Immature natural killer cell (primary cell): ENCODE measurements at regions not wholly inside any gene's neighbourhood (a gene's known extent, or its start where the extent isn't known, plus 50 kb on each side); places are given as distances from the start of the nearest gene placed in this dataset.
"Not testable (repeated sequence)": the region's sequence is repeated elsewhere in the genome, so short reads cannot be mapped to it uniquely, and the experiment has no call there.

ENCODE experiments used
- DNase-seq, 3 donors: peaks; one replicate each; pipeline ENCODE4 v3.0.0; 2022; ENCODE audit warnings: mixed read lengths in 1 of 3
- H3K27ac Mint-ChIP-seq, 6 donors: one replicate each; pipeline ENCODE4 v1.8.0; 2020; ENCODE audit warnings: mixed read lengths in 6 of 6, mild to moderate bottlenecking in 5 of 6, inconsistent platforms in 4 of 6, moderate library complexity in 3 of 6
- H3K27me3 Mint-ChIP-seq, 3 donors: one replicate each; pipeline ENCODE4 v1.8.0; 2020 to 2021; ENCODE audit warnings: low read depth in 3 of 3, mild to moderate bottlenecking in 3 of 3, mixed read lengths in 3 of 3, moderate library complexity in 3 of 3, inconsistent platforms in 1 of 3
- H3K36me3 Mint-ChIP-seq, 3 donors: one replicate each; pipeline ENCODE4 v1.8.0; 2020; ENCODE audit warnings: mixed read lengths in 3 of 3, inconsistent platforms in 2 of 3, mild to moderate bottlenecking in 2 of 3
- H3K4me1 Mint-ChIP-seq, 2 donors: one replicate each; pipeline ENCODE4 v1.8.0; 2020; ENCODE audit warnings: inconsistent platforms in 2 of 2, mild to moderate bottlenecking in 2 of 2, mixed read lengths in 2 of 2, moderate library complexity in 1 of 2
- H3K4me3 Mint-ChIP-seq, 5 donors: one replicate each; pipeline ENCODE4 v1.8.0; 2020; ENCODE audit warnings: mild to moderate bottlenecking in 5 of 5, mixed read lengths in 5 of 5, inconsistent platforms in 3 of 5, moderate library complexity in 3 of 5
- H3K9me3 Mint-ChIP-seq, 6 donors: one replicate each; pipeline ENCODE4 v1.8.0; 2020; ENCODE audit warnings: mild to moderate bottlenecking in 6 of 6, mixed read lengths in 6 of 6, inconsistent platforms in 4 of 6, moderate library complexity in 3 of 6

DNA sequence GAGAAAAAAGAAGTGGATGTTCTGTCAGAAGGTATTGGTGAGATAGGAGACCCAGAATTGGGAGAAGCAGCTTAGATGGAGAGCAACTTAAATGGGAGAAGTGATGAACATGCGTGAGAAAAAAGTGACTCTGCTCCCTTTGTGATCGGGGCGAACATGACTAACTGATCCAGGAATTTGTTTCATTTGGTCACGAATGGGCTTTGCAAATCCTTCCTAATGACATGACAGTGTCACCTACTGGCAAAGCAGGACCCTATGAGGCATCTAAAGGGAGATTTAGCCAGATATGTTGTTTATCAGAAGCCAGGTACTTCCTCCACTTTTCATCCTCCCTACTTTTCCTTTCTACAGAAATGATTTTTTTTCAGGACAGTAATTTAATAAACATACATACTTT lies 787.4 kb upstream of the RGMB start:
- peaks cover 0 to 2% (median 0%) of the 10 kb centered on the region in 3 donors for H3K27me3 Mint-ChIP-seq
- no peak overlapping the region for H3K4me3 Mint-ChIP-seq
- peaks cover 9 to 36% (median 12%) of the 10 kb centered on the region in 6 donors for H3K9me3 Mint-ChIP-seq
- no peak overlapping the region for H3K27ac Mint-ChIP-seq
- no peaks in the 10 kb centered on the region for H3K4me1 Mint-ChIP-seq
- H3K36me3 Mint-ChIP-seq: no peaks in the 10 kb centered on the region
- no peak for DNase-seq

DNA sequence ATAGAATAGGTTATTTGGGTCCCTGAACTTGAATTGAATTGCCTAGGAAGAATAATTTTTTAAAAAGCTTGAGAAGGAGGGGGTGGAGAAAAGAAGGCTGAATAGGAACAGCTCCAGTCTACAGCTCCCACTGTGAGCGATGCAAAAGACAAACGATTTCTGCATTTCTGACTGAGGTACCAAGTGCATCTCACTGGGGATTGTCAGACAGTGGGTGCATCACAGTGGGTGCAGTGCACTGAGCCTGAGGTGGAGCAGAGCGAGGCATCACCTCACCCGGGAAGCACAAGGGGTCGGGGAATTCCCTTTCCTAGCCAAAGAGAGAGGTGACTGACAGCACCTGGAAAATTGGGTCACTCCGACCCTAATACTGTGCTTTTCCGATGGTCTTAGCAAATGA lies 782.2 kb upstream of the RGMB start:
- no peak overlapping the region for H3K27ac Mint-ChIP-seq
- peaks cover 0 to 2% (median 0%) of the 10 kb centered on the region in 3 donors for H3K27me3 Mint-ChIP-seq
- no peaks in the 10 kb centered on the region for H3K36me3 Mint-ChIP-seq
- H3K4me1 Mint-ChIP-seq: no peaks in the 10 kb centered on the region
- H3K4me3 Mint-ChIP-seq: no peak overlapping the region
- no peak for DNase-seq
- peaks cover 5 to 37% (median 20%) of the 10 kb centered on the region in 6 donors for H3K9me3 Mint-ChIP-seq

- Mint-ChIP-seq H3K36me3 (no peaks in the 10 kb centered on the region), H3K9me3 (peaks cover 2 to 48% (median 11%) of the 10 kb centered on the region in 6 donors), H3K27me3 (no peaks in the 10 kb centered on the region), H3K4me1 (no peaks in the 10 kb centered on the region), H3K4me3 (no peak overlapping the region), H3K27ac (no peak overlapping the region)
- no peak for DNase-seq
Measured at GRCh38 chr5:97998941-97999340, 774.5 kb upstream of the RGMB start.

DNA sequence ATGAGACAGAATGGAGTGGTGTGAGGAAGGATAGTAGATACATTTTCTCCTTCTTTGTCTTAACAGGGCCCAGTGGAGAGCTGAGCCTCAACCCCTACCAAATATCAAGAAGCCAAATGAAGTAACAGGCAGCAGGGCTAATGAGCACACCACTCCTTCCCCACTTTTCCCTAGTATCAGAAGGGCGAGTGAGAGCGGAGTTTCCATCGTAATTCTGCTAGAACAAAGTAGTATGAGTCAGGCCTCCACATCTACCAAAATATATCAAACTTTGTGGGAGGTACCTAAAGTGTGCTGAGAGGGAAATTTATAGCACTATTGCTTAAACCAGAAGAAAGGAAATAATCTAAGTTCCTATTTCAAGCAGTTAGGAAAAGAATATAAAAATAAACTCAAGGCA lies 769.0 kb upstream of the RGMB start:
- H3K27me3 Mint-ChIP-seq: no peaks in the 10 kb centered on the region
- no peak for DNase-seq
- no peak overlapping the region for H3K27ac Mint-ChIP-seq
- no peaks in the 10 kb centered on the region for H3K36me3 Mint-ChIP-seq
- no peak overlapping the region for H3K4me3 Mint-ChIP-seq
- peaks cover 3 to 50% (median 11%) of the 10 kb centered on the region in 6 donors for H3K9me3 Mint-ChIP-seq
- H3K4me1 Mint-ChIP-seq: no peaks in the 10 kb centered on the region

GRCh38 chr5:98016771-98017170 lies 756.7 kb upstream of the RGMB start:
- Mint-ChIP-seq H3K27ac (no peak overlapping the region), H3K4me1 (no peaks in the 10 kb centered on the region), H3K4me3 (no peak overlapping the region), H3K27me3 (no peaks in the 10 kb centered on the region), H3K36me3 (no peaks in the 10 kb centered on the region), H3K9me3 (peaks cover 0 to 33% (median 13%) of the 10 kb centered on the region in 6 donors)
- no peak for DNase-seq

DNA sequence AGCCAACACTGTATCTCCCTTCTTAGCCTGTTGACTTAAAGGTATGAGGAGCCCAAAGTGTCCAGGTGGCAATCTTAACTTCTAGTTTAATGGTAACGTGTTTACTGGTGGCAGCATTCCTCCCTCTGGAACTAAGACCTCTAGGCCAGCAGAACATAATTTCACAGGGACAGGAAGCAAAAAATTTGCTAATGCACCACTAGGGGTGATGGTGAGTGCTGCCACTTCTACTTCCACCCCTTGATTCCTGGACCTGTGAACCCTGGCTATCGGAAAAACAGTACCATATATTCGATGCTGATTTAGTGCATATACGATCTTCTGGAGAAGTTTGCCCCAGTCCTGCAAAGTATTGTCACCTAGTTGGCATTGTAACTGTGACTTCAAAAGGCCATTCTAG lies 743.2 kb upstream of the RGMB start:
- H3K36me3 Mint-ChIP-seq, H3K4me1 Mint-ChIP-seq, H3K27ac Mint-ChIP-seq, DNase-seq, H3K4me3 Mint-ChIP-seq, H3K27me3 Mint-ChIP-seq: not testable (repeated sequence)
- peaks cover 2 to 44% (median 13%) of the 10 kb centered on the region in 6 donors for H3K9me3 Mint-ChIP-seq

- H3K9me3 Mint-ChIP-seq: peaks cover 2 to 37% (median 6%) of the 10 kb centered on the region in 6 donors
- not testable (repeated sequence) for H3K36me3 Mint-ChIP-seq, H3K4me1 Mint-ChIP-seq, H3K4me3 Mint-ChIP-seq, H3K27me3 Mint-ChIP-seq, DNase-seq, H3K27ac Mint-ChIP-seq
Measured at GRCh38 chr5:98031036-98031435, 742.4 kb upstream of the RGMB start.

GRCh38 chr5:98031496-98031895 lies 742.0 kb upstream of the RGMB start:
- H3K36me3 Mint-ChIP-seq: no peaks in the 10 kb centered on the region
- peaks cover 2 to 34% (median 6%) of the 10 kb centered on the region in 6 donors for H3K9me3 Mint-ChIP-seq
- DNase-seq: no peak
- peaks cover 0 to 2% (median 0%) of the 10 kb centered on the region in 3 donors for H3K27me3 Mint-ChIP-seq
- H3K4me1 Mint-ChIP-seq: no peaks in the 10 kb centered on the region
- no peak overlapping the region for H3K4me3 Mint-ChIP-seq
- no peak overlapping the region for H3K27ac Mint-ChIP-seq

DNA sequence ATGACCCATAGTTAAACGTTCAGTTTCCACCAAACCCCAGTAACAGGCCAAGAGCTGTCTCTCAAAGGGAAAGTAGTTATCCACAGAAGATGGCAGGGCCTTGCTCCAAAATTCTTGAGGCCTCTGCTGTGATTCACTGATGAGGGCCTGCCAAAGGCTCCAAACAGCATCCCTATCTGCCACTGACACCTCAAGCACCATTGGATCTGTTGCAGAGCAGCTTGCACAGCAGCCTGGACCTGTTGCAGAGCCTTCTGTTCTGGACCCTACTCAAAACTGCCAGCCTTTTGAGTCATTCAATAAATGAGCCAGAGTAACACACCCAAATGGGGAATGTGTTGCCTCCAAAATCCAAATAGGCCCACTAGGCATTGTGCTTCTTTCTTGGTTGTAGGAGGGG lies 741.5 kb upstream of the RGMB start:
- H3K36me3 Mint-ChIP-seq: no peaks in the 10 kb centered on the region
- H3K27ac Mint-ChIP-seq: no peak overlapping the region
- H3K4me1 Mint-ChIP-seq: no peaks in the 10 kb centered on the region
- H3K9me3 Mint-ChIP-seq: peaks cover 2 to 34% (median 6%) of the 10 kb centered on the region in 6 donors
- H3K27me3 Mint-ChIP-seq: peaks cover 0 to 2% (median 2%) of the 10 kb centered on the region in 3 donors
- DNase-seq: no peak
- H3K4me3 Mint-ChIP-seq: no peak overlapping the region

DNA sequence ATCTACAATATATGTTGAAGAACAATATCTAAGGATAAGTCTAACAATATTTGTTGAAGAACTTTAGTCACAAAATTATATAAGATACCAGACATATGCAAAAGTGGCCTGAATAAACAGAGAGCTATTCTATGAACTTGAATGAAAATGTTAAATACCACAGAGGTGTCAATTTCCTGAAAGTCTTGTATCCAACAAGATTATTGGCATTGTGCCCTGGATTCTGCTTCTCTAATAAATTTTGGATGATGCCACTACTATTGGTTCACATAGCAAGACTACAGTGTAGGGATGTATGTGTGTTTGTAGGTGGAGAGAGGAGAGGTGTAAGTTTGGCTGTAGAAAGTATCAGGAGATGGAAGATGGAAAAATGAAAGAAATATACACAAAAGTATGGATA lies 731.8 kb upstream of the RGMB start:
- Mint-ChIP-seq H3K27ac (no peak overlapping the region), H3K4me3 (no peak overlapping the region), H3K4me1 (no peaks in the 10 kb centered on the region), H3K27me3 (peaks cover 0 to 4% (median 1%) of the 10 kb centered on the region in 3 donors), H3K36me3 (no peaks in the 10 kb centered on the region), H3K9me3 (peaks cover 0 to 5% (median 2%) of the 10 kb centered on the region in 6 donors)
- no peak for DNase-seq

DNA sequence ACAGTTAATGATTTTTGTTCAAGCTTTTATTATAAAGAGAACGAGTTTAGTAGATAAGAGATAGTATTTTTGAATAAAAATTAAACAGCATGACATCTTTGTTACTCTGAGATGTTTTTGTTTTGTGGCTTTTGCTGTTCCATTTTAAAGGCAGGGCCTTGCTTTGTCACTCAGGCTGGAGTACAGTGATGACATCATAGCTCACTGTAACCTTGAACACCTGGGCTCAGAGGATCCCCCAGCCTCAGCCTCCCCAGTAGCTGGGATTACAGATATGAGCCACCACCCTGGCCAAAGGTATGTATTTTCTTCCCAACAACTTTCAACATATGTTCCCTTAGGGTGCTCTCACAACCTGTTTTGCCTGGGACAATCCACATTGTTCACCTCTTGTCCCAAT lies 730.9 kb upstream of the RGMB start:
- Mint-ChIP-seq H3K27ac (no peak overlapping the region), H3K4me1 (no peaks in the 10 kb centered on the region), H3K27me3 (peaks cover 0 to 4% (median 0%) of the 10 kb centered on the region in 3 donors), H3K9me3 (peaks cover 0 to 11% (median 2%) of the 10 kb centered on the region in 6 donors), H3K4me3 (no peak overlapping the region), H3K36me3 (no peaks in the 10 kb centered on the region)
- no peak for DNase-seq

GRCh38 chr5:98042961-98043360 lies 730.5 kb upstream of the RGMB start:
- H3K27ac Mint-ChIP-seq: no peak overlapping the region
- no peaks in the 10 kb centered on the region for H3K4me1 Mint-ChIP-seq
- H3K36me3 Mint-ChIP-seq: no peaks in the 10 kb centered on the region
- H3K4me3 Mint-ChIP-seq: no peak overlapping the region
- H3K27me3 Mint-ChIP-seq: peaks cover 0 to 4% (median 0%) of the 10 kb centered on the region in 3 donors
- peaks cover 0 to 11% (median under 1%) of the 10 kb centered on the region in 6 donors for H3K9me3 Mint-ChIP-seq
- DNase-seq: no peak

DNA sequence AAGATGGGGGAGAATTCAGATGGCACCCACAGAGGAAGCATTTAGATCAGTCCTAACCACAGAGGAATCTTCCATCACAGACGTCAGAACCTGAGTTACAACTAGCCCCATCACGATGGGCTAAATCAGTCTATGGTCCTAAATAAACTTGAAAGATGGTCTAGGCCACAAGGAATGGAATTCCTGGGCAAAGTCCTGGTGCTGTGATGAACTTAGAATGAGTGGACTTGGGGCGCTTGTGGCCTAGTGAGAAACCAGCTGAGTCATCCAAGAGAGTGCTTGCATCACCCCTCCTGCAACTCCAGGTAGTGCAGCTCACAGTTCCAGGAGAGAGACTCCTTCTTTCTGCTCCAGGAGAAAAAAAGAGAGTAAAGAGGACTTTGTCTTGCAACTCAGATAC lies 722.9 kb upstream of the RGMB start:
- H3K4me1 Mint-ChIP-seq: no peaks in the 10 kb centered on the region
- DNase-seq: no peak
- H3K9me3 Mint-ChIP-seq: peaks cover 0 to 29% (median 7%) of the 10 kb centered on the region in 6 donors
- peaks cover 0 to 3% (median 0%) of the 10 kb centered on the region in 3 donors for H3K27me3 Mint-ChIP-seq
- no peak overlapping the region for H3K4me3 Mint-ChIP-seq
- H3K36me3 Mint-ChIP-seq: peaks cover 0 to 3% (median 0%) of the 10 kb centered on the region in 3 donors
- H3K27ac Mint-ChIP-seq: no peak overlapping the region

- no peak overlapping the region for H3K4me3 Mint-ChIP-seq
- no peak for DNase-seq
Measured at GRCh38 chr5:98053170-98053569, 720.3 kb upstream of the RGMB start.

DNA sequence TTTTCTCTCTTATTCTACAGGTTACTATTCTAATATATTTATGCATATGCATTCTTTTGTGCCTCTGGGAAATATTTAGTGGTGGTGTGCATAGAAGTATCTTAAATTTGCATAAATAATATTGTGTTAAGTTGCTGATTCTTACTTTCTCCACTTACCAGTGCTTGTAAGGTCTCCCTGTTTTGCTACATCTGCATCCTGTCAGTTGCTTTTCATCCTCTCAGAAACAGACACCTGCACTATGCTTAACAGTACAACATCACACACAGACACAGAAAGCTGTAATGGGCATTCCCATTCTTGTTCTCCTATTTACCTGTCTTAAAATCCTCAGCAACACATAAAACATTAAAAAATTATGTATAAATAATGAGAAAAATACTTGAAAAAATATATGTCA lies 713.3 kb upstream of the RGMB start:
- no peaks in the 10 kb centered on the region for H3K36me3 Mint-ChIP-seq
- no peak for DNase-seq
- no peak overlapping the region for H3K4me3 Mint-ChIP-seq

More at GRCh38 chr5:98053170-98053569, 720.3 kb upstream of the RGMB start:
- Mint-ChIP-seq H3K27me3 (peaks cover 0 to 3% (median 0%) of the 10 kb centered on the region in 3 donors), H3K36me3 (peaks cover 0 to 3% (median 0%) of the 10 kb centered on the region in 3 donors), H3K27ac (no peak overlapping the region), H3K9me3 (peaks cover 0 to 23% (median 6%) of the 10 kb centered on the region in 6 donors), H3K4me1 (no peaks in the 10 kb centered on the region)

More for the DNA sequence above, 713.3 kb upstream of the RGMB start:
- Mint-ChIP-seq H3K9me3 (peaks cover 0 to 6% (median 2%) of the 10 kb centered on the region in 6 donors), H3K27me3 (peaks cover 0 to 2% (median 0%) of the 10 kb centered on the region in 3 donors), H3K4me1 (no peaks in the 10 kb centered on the region), H3K27ac (no peak overlapping the region)
